PFSK-1 (cell line): ENCODE measurements at regions not wholly inside any gene's neighbourhood (a gene's known extent, or its start where the extent isn't known, plus 50 kb on each side); places are given as distances from the start of the nearest gene placed in this dataset.

Experiments
- FOXP2 ChIP-seq: optimal IDR thresholded peaks from 2 replicates; pipeline ENCODE3; 2011; ENCODE audit warnings: borderline replicate concordance, control low read depth, inconsistent platforms; ENCODE audit not compliant: insufficient read depth; ENCODE audit errors: extremely low read length, extremely low read depth
- POLR2AphosphoS5 ChIP-seq: IDR thresholded peaks from 2 replicates; pipeline ENCODE4 v1.6.1; 2012; ENCODE audit warnings: low read depth, mild to moderate bottlenecking, control low read depth, low read length, moderate library complexity
- SIN3A ChIP-seq: IDR thresholded peaks from 2 replicates; pipeline ENCODE4 v1.6.1; 2012; ENCODE audit warnings: mild to moderate bottlenecking, low read length, moderate library complexity, borderline replicate concordance; ENCODE audit not compliant: insufficient read depth
- TAF1 ChIP-seq: IDR thresholded peaks from 2 replicates; pipeline ENCODE4 v1.6.1; 2012; ENCODE audit warnings: low read length, control low read depth, borderline replicate concordance; ENCODE audit not compliant: insufficient read depth
- TF ChIP-seq, protein P1 (sequence below), 2 experiments: IDR thresholded peaks; 2 replicates each; pipeline versions ENCODE4 v1.6.1 to v1.8.0; 2011 to 2012; ENCODE audit warnings: low read depth in 2 of 2, low read length in 2 of 2, control low read depth in 1 of 2, inconsistent platforms in 1 of 2, mild to moderate bottlenecking in 1 of 2, moderate library complexity in 1 of 2; ENCODE audit not compliant: insufficient read depth in 1 of 2

DNA sequence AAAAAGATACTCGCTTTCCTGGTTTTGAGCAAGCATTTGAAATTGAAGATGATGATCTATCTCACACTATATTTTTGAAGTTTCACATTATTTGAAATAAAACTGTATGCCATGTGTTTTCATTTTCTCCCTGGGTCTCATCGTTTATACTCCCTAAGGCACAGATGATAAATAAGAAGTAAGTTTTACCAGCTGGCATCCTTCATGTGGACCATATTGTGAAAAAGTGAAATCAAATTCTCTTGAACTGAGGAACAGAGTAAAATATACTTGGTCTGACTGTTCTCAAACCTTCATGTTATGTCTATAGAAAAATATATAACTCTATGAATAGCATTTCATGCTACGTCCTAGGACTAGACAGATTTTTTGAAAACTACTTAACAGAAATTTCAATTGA is 1600.9 kb upstream of the C9orf72 start:
- TF ChIP-seq, protein P1, sequence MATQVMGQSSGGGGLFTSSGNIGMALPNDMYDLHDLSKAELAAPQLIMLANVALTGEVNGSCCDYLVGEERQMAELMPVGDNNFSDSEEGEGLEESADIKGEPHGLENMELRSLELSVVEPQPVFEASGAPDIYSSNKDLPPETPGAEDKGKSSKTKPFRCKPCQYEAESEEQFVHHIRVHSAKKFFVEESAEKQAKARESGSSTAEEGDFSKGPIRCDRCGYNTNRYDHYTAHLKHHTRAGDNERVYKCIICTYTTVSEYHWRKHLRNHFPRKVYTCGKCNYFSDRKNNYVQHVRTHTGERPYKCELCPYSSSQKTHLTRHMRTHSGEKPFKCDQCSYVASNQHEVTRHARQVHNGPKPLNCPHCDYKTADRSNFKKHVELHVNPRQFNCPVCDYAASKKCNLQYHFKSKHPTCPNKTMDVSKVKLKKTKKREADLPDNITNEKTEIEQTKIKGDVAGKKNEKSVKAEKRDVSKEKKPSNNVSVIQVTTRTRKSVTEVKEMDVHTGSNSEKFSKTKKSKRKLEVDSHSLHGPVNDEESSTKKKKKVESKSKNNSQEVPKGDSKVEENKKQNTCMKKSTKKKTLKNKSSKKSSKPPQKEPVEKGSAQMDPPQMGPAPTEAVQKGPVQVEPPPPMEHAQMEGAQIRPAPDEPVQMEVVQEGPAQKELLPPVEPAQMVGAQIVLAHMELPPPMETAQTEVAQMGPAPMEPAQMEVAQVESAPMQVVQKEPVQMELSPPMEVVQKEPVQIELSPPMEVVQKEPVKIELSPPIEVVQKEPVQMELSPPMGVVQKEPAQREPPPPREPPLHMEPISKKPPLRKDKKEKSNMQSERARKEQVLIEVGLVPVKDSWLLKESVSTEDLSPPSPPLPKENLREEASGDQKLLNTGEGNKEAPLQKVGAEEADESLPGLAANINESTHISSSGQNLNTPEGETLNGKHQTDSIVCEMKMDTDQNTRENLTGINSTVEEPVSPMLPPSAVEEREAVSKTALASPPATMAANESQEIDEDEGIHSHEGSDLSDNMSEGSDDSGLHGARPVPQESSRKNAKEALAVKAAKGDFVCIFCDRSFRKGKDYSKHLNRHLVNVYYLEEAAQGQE (IDR thresholded peaks at IDR 0.05; ENCODE audit: insufficient read depth in 1 of 2, low read depth in 2 of 2, low read length in 2 of 2): no peak
- TF ChIP-seq FOXP2 (no peak), POLR2AphosphoS5 (no peak), SIN3A (no peak), TAF1 (no peak)

DNA sequence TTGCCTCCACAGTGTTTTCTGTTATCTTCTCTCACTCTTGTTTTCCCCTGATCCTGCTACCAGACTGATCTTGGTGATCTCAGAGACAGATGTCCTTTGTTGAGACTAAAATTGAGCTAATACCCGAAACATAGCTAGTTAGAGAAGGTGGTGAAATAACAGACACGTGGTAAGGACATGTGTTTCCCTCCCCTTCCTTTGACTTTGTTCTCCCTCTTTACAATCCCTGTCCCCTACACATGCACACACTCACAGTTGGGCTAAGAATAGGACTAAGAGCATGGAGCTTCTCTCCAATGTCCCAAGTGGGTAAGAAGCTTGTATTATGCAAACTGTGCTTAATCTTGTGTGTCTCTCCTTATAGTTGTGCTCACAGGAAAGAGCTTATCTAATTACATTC is 1603.0 kb upstream of the C9orf72 start:
- TF ChIP-seq SIN3A (no peak), POLR2AphosphoS5 (no peak), TAF1 (no peak), FOXP2 (no peak)
- TF ChIP-seq, protein P1 (IDR thresholded peaks at IDR 0.05; ENCODE audit: insufficient read depth in 1 of 2, low read depth in 2 of 2, low read length in 2 of 2): no peak

DNA sequence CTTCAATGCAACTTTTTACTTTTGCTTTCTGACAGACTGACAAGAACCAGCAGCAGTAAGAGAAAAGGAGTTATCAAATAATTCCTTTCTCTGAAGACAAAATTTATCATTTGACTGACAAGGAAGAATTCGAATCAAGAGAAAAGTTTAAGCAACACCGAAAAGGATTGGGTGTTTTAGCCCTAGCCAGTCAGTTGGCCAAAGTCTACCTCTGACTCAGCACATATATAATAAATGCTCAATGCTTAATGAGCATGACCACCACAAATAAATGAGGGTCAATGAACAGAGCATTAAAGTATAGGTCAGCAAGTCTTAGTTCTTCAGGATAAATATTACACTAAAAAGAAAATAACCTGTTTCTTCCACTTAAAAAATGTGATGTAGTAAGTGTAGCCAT is 1603.5 kb upstream of the C9orf72 start:
- no peak for TF ChIP-seq FOXP2
- TF ChIP-seq SIN3A: no peak
- no peak for TF ChIP-seq POLR2AphosphoS5
- no peak for TF ChIP-seq TAF1
- TF ChIP-seq, protein P1 (IDR thresholded peaks at IDR 0.05; ENCODE audit: insufficient read depth in 1 of 2, low read depth in 2 of 2, low read length in 2 of 2): no peak

DNA sequence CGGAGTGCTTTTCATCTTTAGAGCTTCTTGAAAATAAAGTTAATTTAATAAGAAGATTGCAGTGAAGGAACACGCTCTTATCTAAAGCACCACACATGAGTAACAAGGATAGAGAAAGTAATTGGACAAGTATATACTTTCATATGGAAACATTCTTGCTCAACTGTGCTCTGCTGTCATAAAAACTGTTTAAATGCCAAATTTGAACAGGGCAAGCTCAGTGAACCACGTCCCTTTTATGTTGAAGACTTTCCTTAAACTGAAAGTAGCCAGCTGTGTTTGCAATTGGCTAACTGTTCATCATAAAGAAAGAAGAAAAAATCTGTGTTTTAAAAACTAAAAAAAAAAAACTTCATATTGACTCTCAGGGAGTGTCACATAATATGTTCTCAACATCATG is 1610.7 kb upstream of the C9orf72 start:
- TF ChIP-seq SIN3A (no peak), FOXP2 (no peak), POLR2AphosphoS5 (no peak), TAF1 (no peak)
- TF ChIP-seq, protein P1 (IDR thresholded peaks at IDR 0.05; ENCODE audit: insufficient read depth in 1 of 2, low read depth in 2 of 2, low read length in 2 of 2): no peak

DNA sequence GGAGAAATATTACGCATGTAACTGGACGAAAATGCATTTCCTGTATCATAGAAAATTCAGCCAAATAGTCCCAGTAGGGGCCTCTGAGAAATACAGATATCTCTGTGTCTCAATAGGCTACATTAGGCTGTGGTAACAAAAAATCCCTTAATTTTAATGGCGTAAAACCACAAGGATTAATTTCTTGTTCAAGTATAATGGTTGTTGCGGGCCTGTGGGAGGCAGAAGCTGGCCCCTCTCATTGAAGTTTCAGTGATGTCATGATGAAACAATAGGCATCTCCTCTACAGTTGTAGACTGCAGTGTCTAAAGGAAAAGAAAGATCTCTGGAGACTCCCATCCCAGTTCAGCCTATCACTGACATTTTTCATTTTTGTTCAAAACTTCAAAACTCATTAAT is 1625.6 kb upstream of the C9orf72 start:
- TF ChIP-seq FOXP2 (no peak), TAF1 (no peak), SIN3A (no peak), POLR2AphosphoS5 (no peak)
- TF ChIP-seq, protein P1 (IDR thresholded peaks at IDR 0.05; ENCODE audit: insufficient read depth in 1 of 2, low read depth in 2 of 2, low read length in 2 of 2): no peak
